ENCODE measurements at regions not wholly inside any gene's neighbourhood (a gene's known extent, or its start where the extent isn't known, plus 50 kb on each side); places are given as distances from the start of the nearest gene placed in this dataset.
"Not testable (repeated sequence)": the region's sequence is repeated elsewhere in the genome, so short reads cannot be mapped to it uniquely, and the experiment has no call there.

- peaks cover 2% of the 10 kb centered on the region for H3K9me3 Mint-ChIP-seq (ENCODE audit: unreplicated experiment)
- H3K36me3 Mint-ChIP-seq (ENCODE audit: unreplicated experiment): no peaks in the 10 kb centered on the region
- no peak overlapping the region for H3K27ac Mint-ChIP-seq (ENCODE audit: unreplicated experiment)
- no peak overlapping the region for H3K4me3 Mint-ChIP-seq (ENCODE audit: unreplicated experiment)
- H3K27me3 Mint-ChIP-seq (ENCODE audit: unreplicated experiment): no peaks in the 10 kb centered on the region
- DNase-seq: no peak
- no peaks in the 10 kb centered on the region for H3K4me1 Mint-ChIP-seq (ENCODE audit: low read depth, unreplicated experiment)
- TF ChIP-seq CTCF (IDR thresholded peaks at IDR 0.05; ENCODE audit: partially characterized antibody, unreplicated experiment): no peak
These were observed 179.2 kb downstream of the BCHE start for GRCh38 chr3:165658027-165658426.

- H3K9me3 Mint-ChIP-seq (ENCODE audit: unreplicated experiment): peaks cover 2% of the 10 kb centered on the region
- H3K4me3 Mint-ChIP-seq (ENCODE audit: unreplicated experiment): no peak overlapping the region
These were observed 184.0 kb downstream of the BCHE start for GRCh38 chr3:165653130-165653778.

GRCh38 chr3:165649282-165649681 lies 187.9 kb downstream of the BCHE start:
- not testable (repeated sequence) for H3K4me3 Mint-ChIP-seq (ENCODE audit: unreplicated experiment); H3K27ac Mint-ChIP-seq (ENCODE audit: unreplicated experiment); H3K9me3 Mint-ChIP-seq (ENCODE audit: unreplicated experiment); H3K27me3 Mint-ChIP-seq (ENCODE audit: unreplicated experiment); DNase-seq; H3K36me3 Mint-ChIP-seq (ENCODE audit: unreplicated experiment); H3K4me1 Mint-ChIP-seq (ENCODE audit: low read depth, unreplicated experiment)

More at GRCh38 chr3:165653130-165653778, 184.0 kb downstream of the BCHE start:
- no peak for DNase-seq
- no peak for TF ChIP-seq CTCF (IDR thresholded peaks at IDR 0.05; ENCODE audit: partially characterized antibody, unreplicated experiment)
- H3K4me1 Mint-ChIP-seq (ENCODE audit: low read depth, unreplicated experiment): peaks cover 2% of the 10 kb centered on the region
- H3K36me3 Mint-ChIP-seq (ENCODE audit: unreplicated experiment): no peaks in the 10 kb centered on the region
- H3K27ac Mint-ChIP-seq (ENCODE audit: unreplicated experiment): no peak overlapping the region
- H3K27me3 Mint-ChIP-seq (ENCODE audit: unreplicated experiment): no peaks in the 10 kb centered on the region

GRCh38 chr3:165645191-165645590 lies 192.0 kb downstream of the BCHE start:
- no peaks in the 10 kb centered on the region for H3K9me3 Mint-ChIP-seq (ENCODE audit: unreplicated experiment)
- H3K36me3 Mint-ChIP-seq (ENCODE audit: unreplicated experiment): no peaks in the 10 kb centered on the region
- no peak overlapping the region for H3K27ac Mint-ChIP-seq (ENCODE audit: unreplicated experiment)
- no peak for TF ChIP-seq CTCF (IDR thresholded peaks at IDR 0.05; ENCODE audit: partially characterized antibody, unreplicated experiment)
- H3K4me1 Mint-ChIP-seq (ENCODE audit: low read depth, unreplicated experiment): no peaks in the 10 kb centered on the region
- H3K27me3 Mint-ChIP-seq (ENCODE audit: unreplicated experiment): no peaks in the 10 kb centered on the region
- DNase-seq: no peak
- H3K4me3 Mint-ChIP-seq (ENCODE audit: unreplicated experiment): no peak overlapping the region

GRCh38 chr3:165644331-165644730 lies 192.9 kb downstream of the BCHE start:
- H3K36me3 Mint-ChIP-seq (ENCODE audit: unreplicated experiment): no peaks in the 10 kb centered on the region
- H3K4me1 Mint-ChIP-seq (ENCODE audit: low read depth, unreplicated experiment): no peaks in the 10 kb centered on the region
- no peaks in the 10 kb centered on the region for H3K9me3 Mint-ChIP-seq (ENCODE audit: unreplicated experiment)
- H3K27me3 Mint-ChIP-seq (ENCODE audit: unreplicated experiment): no peaks in the 10 kb centered on the region
- no peak overlapping the region for H3K4me3 Mint-ChIP-seq (ENCODE audit: unreplicated experiment)
- no peak overlapping the region for H3K27ac Mint-ChIP-seq (ENCODE audit: unreplicated experiment)
- no peak for DNase-seq
- no peak for TF ChIP-seq CTCF (IDR thresholded peaks at IDR 0.05; ENCODE audit: partially characterized antibody, unreplicated experiment)

Data from glutamatergic neuron (in vitro differentiated cells).